Stomach (tissue), 4 donors: ENCODE measurements at regions not wholly inside any gene's neighbourhood (a gene's known extent, or its start where the extent isn't known, plus 50 kb on each side); places are given as distances from the start of the nearest gene placed in this dataset.

Source experiments
- CTCF ChIP-seq, 7 experiments: fragments of 450-650 bp in 4 of 7; fragments of 200-600 bp in 3 of 7; sonication (generic) in 3 of 7; IDR thresholded peaks; one replicate each; pipeline ENCODE4 v1.5.1; 2016 to 2019; ENCODE audit warnings: antibody characterized with exemption in 7 of 7, control low read depth in 2 of 7, mild to moderate bottlenecking in 1 of 7
- EP300 ChIP-seq: sonication (generic); formaldehyde crosslinking; IDR thresholded peaks from one replicate; pipeline ENCODE4 v1.6.1; 2017; ENCODE audit warnings: antibody characterized with exemption

- no peak for TF ChIP-seq EP300
- TF ChIP-seq CTCF (IDR thresholded peaks at IDR 0.05), result no peak
These were observed 98.7 kb upstream of the BHLHE23 start for GRCh38 chr20:63105211-63106107.
